ENCODE measurements at regions not wholly inside any gene's neighbourhood (a gene's known extent, or its start where the extent isn't known, plus 50 kb on each side); places are given as distances from the start of the nearest gene placed in this dataset.

DNA sequence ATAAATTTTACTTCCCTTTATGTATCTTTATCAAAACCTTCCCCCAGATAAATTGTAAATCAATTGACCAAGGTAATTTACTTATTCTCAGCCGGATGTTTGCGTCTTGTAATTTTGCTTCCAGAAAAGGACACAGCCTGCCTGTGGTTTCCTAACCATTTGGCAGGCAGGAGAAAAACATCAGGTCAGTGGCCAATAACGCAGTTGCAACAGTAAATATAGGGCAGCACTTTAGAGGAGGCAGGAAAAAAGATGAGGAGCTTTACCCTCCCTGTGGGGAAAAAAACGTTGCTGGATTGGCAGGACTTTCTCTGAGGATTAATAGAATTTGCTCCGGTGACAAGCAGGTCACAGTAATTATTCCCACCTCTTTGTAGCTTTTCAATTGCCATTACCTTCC lies 2618.1 kb downstream of the ARAP2 start:
- DNase-seq, result no peak
- Mint-ChIP-seq H3K36me3 (no peaks in the 10 kb centered on the region), H3K4me3 (no peak overlapping the region), H3K4me1 (no peaks in the 10 kb centered on the region), H3K27me3 (no peaks in the 10 kb centered on the region), H3K27ac (no peak overlapping the region), H3K9me3 (peaks cover 20 to 26% (median 23%) of the 10 kb centered on the region in 3 donors)
- Histone ChIP-seq H3K27ac (ENCODE audit: low read length) (no peak overlapping the region), H3K9me3 (peaks cover 3% of the 10 kb centered on the region), H3K4me1 (ENCODE audit: control insufficient read depth in 1 of 2, extremely low read depth in 1 of 2, insufficient read depth in 2 of 2, low read length in 2 of 2) (no peaks in the 10 kb centered on the region), H3K4me3 (ENCODE audit: control insufficient read depth in 1 of 2, extremely low read depth in 1 of 2, low read length in 1 of 2) (no peak overlapping the region), H3K27me3 (replicated peaks in 1 of 2; ENCODE audit: control insufficient read depth in 2 of 2, extremely low read depth in 1 of 2, insufficient read depth in 2 of 2, low read length in 1 of 2) (no peaks in the 10 kb centered on the region), H3K36me3 (ENCODE audit: control insufficient read depth in 2 of 2, extremely low read depth in 1 of 2, insufficient read depth in 1 of 2, low read length in 1 of 2) (no peaks in the 10 kb centered on the region)
- no peak for ATAC-seq (replicated peaks in 1 of 4)
- ChIA-PET POLR2A (no interaction called here), CTCF (no interaction called here)
- 57% methylated on average over 3 of the region's 5 CpGs for WGBS (ENCODE audit: insufficient coverage)

DNA sequence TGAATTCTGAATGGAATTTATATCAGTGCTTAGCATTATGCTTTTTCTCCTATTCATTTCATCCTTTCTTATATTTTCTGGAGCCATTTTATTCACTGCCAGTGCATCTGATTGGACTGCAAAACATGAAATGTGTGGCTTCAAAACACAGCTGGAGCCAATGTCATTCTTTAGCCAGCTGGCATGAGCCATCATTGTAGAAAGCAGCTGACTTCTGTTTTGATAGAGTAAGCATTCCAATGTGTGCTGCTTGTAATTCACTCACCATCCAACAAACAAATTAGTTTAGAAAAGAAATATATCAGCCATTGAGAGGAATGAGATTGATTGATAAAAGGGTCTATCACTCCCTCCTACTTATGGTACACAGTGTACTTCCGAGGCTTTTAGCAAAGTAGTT lies 2616.0 kb downstream of the ARAP2 start:
- ATAC-seq (replicated peaks in 1 of 4) (no peak), DNase-seq (no peak)
- Mint-ChIP-seq H3K27ac (no peak overlapping the region), H3K4me3 (no peak overlapping the region), H3K4me1 (no peaks in the 10 kb centered on the region), H3K36me3 (no peaks in the 10 kb centered on the region), H3K9me3 (peaks cover 22 to 25% (median 23%) of the 10 kb centered on the region in 3 donors), H3K27me3 (no peaks in the 10 kb centered on the region)
- no peaks in the 10 kb centered on the region for H3K27me3 ChIP-seq (replicated peaks in 1 of 2; ENCODE audit: control insufficient read depth in 2 of 2, extremely low read depth in 1 of 2, insufficient read depth in 2 of 2, low read length in 1 of 2)
- no peaks in the 10 kb centered on the region for H3K36me3 ChIP-seq (ENCODE audit: control insufficient read depth in 2 of 2, extremely low read depth in 1 of 2, insufficient read depth in 1 of 2, low read length in 1 of 2)
- 83% methylated on average over 1 of the region's 1 CpG for whole genome bisulfite sequencing (ENCODE audit: insufficient coverage)
- no peaks in the 10 kb centered on the region for H3K4me1 ChIP-seq (ENCODE audit: control insufficient read depth in 1 of 2, extremely low read depth in 1 of 2, insufficient read depth in 2 of 2, low read length in 2 of 2)
- H3K27ac ChIP-seq (ENCODE audit: low read length), result no peak overlapping the region
- no peak overlapping the region for H3K4me3 ChIP-seq (ENCODE audit: control insufficient read depth in 1 of 2, extremely low read depth in 1 of 2, low read length in 1 of 2)
- ChIA-PET CTCF (no interaction called here), POLR2A (no interaction called here)
- no peaks in the 10 kb centered on the region for H3K9me3 ChIP-seq

DNA sequence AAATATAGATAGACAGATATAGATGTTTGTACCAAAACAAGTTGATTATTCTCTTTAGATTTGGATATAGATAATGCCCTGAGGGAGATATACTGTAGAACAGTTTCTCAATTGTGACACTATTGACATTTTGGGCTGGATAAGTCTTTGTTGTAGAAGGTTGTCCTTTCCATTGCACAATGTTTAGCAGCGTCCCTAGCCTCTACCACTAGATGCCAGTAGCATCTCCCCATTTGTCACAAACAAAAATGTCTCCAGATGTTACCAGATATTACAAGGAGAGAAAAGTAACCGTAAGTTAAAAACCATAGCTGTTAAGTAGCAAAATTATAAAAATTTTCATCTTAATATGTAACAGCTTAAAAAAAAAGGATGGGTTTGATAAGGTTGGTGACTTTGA lies 2595.3 kb downstream of the ARAP2 start:
- DNase-seq (no peak), ATAC-seq (replicated peaks in 1 of 4) (no peak)
- H3K4me1 Mint-ChIP-seq, result no peaks in the 10 kb centered on the region
- no peaks in the 10 kb centered on the region for H3K36me3 Mint-ChIP-seq
- Histone ChIP-seq H3K27me3 (replicated peaks in 1 of 2; ENCODE audit: control insufficient read depth in 2 of 2, extremely low read depth in 1 of 2, insufficient read depth in 2 of 2, low read length in 1 of 2) (no peaks in the 10 kb centered on the region), H3K9me3 (no peaks in the 10 kb centered on the region), H3K4me1 (ENCODE audit: control insufficient read depth in 1 of 2, extremely low read depth in 1 of 2, insufficient read depth in 2 of 2, low read length in 2 of 2) (no peaks in the 10 kb centered on the region), H3K4me3 (ENCODE audit: control insufficient read depth in 1 of 2, extremely low read depth in 1 of 2, low read length in 1 of 2) (no peak overlapping the region), H3K27ac (ENCODE audit: low read length) (no peak overlapping the region), H3K36me3 (ENCODE audit: control insufficient read depth in 2 of 2, extremely low read depth in 1 of 2, insufficient read depth in 1 of 2, low read length in 1 of 2) (no peaks in the 10 kb centered on the region)
- no peak overlapping the region for H3K4me3 Mint-ChIP-seq
- no peaks in the 10 kb centered on the region for H3K27me3 Mint-ChIP-seq
- CTCF ChIA-PET, result no interaction called here
- no CpG with 5 or more reads among the region's 2 CpGs for WGBS (ENCODE audit: insufficient coverage)
- H3K27ac Mint-ChIP-seq, result no peak overlapping the region
- POLR2A ChIA-PET, result interaction anchor here in 1 of 2 donors (0.6 kb wide), 1 partner anchor 73 kb away, joined by 3 read pairs; no protein-coding TSS in a partner anchor
- H3K9me3 Mint-ChIP-seq, result peaks cover 13 to 29% (median 20%) of the 10 kb centered on the region in 3 donors

DNA sequence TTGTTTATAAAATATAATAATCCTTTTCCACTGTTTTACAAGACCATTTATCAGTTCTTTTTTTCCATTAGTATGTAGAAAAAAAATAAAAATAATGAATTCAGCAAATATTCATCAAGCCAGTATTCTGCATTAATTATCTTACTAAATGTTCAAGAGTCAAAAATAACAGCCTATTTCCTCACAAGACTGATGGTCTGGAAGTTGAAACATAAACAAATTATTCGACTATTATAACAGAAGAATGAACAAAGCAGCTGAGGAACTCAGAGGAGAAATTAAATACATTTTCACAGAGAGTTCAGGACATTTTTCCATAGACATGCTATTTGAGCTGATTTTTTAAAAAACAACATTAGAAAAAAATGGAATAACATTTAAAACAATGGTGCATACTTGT lies 2594.8 kb downstream of the ARAP2 start:
- no peaks in the 10 kb centered on the region for H3K27me3 Mint-ChIP-seq
- Histone ChIP-seq H3K27me3 (replicated peaks in 1 of 2; ENCODE audit: control insufficient read depth in 2 of 2, extremely low read depth in 1 of 2, insufficient read depth in 2 of 2, low read length in 1 of 2) (no peaks in the 10 kb centered on the region), H3K27ac (ENCODE audit: low read length) (no peak overlapping the region), H3K4me3 (ENCODE audit: control insufficient read depth in 1 of 2, extremely low read depth in 1 of 2, low read length in 1 of 2) (no peak overlapping the region), H3K4me1 (ENCODE audit: control insufficient read depth in 1 of 2, extremely low read depth in 1 of 2, insufficient read depth in 2 of 2, low read length in 2 of 2) (no peaks in the 10 kb centered on the region), H3K36me3 (ENCODE audit: control insufficient read depth in 2 of 2, extremely low read depth in 1 of 2, insufficient read depth in 1 of 2, low read length in 1 of 2) (no peaks in the 10 kb centered on the region), H3K9me3 (no peaks in the 10 kb centered on the region)
- H3K4me3 Mint-ChIP-seq, result no peak overlapping the region
- no peaks in the 10 kb centered on the region for H3K36me3 Mint-ChIP-seq
- H3K27ac Mint-ChIP-seq, result no peak overlapping the region
- DNase-seq (no peak), ATAC-seq (replicated peaks in 1 of 4) (no peak)
- POLR2A ChIA-PET, result no interaction called here
- no peaks in the 10 kb centered on the region for H3K4me1 Mint-ChIP-seq
- CTCF ChIA-PET, result no interaction called here
- no CpG with 5 or more reads among the region's 1 CpG for WGBS (ENCODE audit: insufficient coverage)
- peaks cover 13 to 28% (median 20%) of the 10 kb centered on the region in 3 donors for H3K9me3 Mint-ChIP-seq

DNA sequence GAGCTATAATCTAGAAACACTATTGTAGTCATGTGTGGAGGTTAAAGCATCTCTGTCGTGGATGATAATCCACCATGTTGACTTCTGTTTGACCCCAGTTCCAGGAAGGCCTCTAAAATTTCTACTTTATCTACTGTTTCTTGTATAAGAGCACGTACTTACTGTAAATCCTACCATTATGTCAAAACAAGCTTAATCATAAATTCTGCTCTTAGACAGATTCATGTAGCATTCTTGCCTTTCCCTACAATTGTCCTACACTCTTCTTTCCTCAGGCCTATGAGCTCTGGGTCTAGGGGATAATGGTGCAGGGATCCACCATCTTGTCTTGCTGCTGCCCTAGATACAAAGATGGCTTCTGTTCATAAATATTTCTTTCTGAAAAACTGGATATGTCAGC lies 2594.3 kb downstream of the ARAP2 start:
- no peaks in the 10 kb centered on the region for H3K4me1 ChIP-seq (ENCODE audit: control insufficient read depth in 1 of 2, extremely low read depth in 1 of 2, insufficient read depth in 2 of 2, low read length in 2 of 2)
- POLR2A ChIA-PET, result no interaction called here
- Mint-ChIP-seq H3K27me3 (no peaks in the 10 kb centered on the region), H3K36me3 (no peaks in the 10 kb centered on the region), H3K4me3 (no peak overlapping the region), H3K9me3 (peaks cover 13 to 26% (median 20%) of the 10 kb centered on the region in 3 donors), H3K4me1 (no peaks in the 10 kb centered on the region), H3K27ac (no peak overlapping the region)
- H3K4me3 ChIP-seq (ENCODE audit: control insufficient read depth in 1 of 2, extremely low read depth in 1 of 2, low read length in 1 of 2), result no peak overlapping the region
- no peaks in the 10 kb centered on the region for H3K36me3 ChIP-seq (ENCODE audit: control insufficient read depth in 2 of 2, extremely low read depth in 1 of 2, insufficient read depth in 1 of 2, low read length in 1 of 2)
- ATAC-seq (replicated peaks in 1 of 4), result no peak
- no peaks in the 10 kb centered on the region for H3K27me3 ChIP-seq (replicated peaks in 1 of 2; ENCODE audit: control insufficient read depth in 2 of 2, extremely low read depth in 1 of 2, insufficient read depth in 2 of 2, low read length in 1 of 2)
- no peak for DNase-seq
- H3K9me3 ChIP-seq, result no peaks in the 10 kb centered on the region
- WGBS (ENCODE audit: insufficient coverage), result no CpG with 5 or more reads among the region's 2 CpGs
- CTCF ChIA-PET, result no interaction called here
- no peak overlapping the region for H3K27ac ChIP-seq (ENCODE audit: low read length)

DNA sequence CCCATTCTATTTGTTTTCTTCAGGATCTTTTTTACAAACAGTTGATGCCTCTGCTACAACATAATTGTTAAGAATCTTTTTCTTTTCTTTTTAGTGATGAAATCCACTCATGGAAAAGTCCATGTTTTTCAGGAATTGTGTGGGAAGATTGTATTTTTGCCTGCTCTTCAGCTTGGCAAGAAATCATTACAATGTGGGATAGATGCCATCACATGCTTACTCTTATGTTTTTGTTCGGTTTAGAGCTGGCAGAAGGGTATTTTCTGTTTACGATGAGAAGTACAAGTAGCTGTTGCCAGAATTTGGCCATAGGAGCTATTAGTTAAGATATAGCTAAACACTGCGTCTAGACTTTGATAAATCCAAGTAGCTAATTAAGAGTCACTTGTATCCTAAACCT lies 2585.3 kb downstream of the ARAP2 start:
- 87% methylated on average over 3 of the region's 3 CpGs for WGBS (ENCODE audit: insufficient coverage)
- H3K9me3 Mint-ChIP-seq, result peaks cover 9 to 28% (median 16%) of the 10 kb centered on the region in 3 donors
- no peaks in the 10 kb centered on the region for H3K4me1 Mint-ChIP-seq
- H3K4me3 Mint-ChIP-seq, result no peak overlapping the region
- ChIA-PET POLR2A (interaction anchor here in 1 of 2 donors (0.7 kb wide), 1 partner anchor 271 kb away, joined by 7 read pairs; no protein-coding TSS in a partner anchor), CTCF (no interaction called here)
- DNase-seq (no peak), ATAC-seq (replicated peaks in 1 of 4) (no peak)
- no peak overlapping the region for H3K4me3 ChIP-seq (ENCODE audit: control insufficient read depth in 1 of 2, extremely low read depth in 1 of 2, low read length in 1 of 2)
- no peaks in the 10 kb centered on the region for H3K36me3 ChIP-seq (ENCODE audit: control insufficient read depth in 2 of 2, extremely low read depth in 1 of 2, insufficient read depth in 1 of 2, low read length in 1 of 2)
- no peak overlapping the region for H3K27ac Mint-ChIP-seq
- H3K36me3 Mint-ChIP-seq, result no peaks in the 10 kb centered on the region
- H3K27me3 ChIP-seq (replicated peaks in 1 of 2; ENCODE audit: control insufficient read depth in 2 of 2, extremely low read depth in 1 of 2, insufficient read depth in 2 of 2, low read length in 1 of 2), result no peaks in the 10 kb centered on the region
- no peaks in the 10 kb centered on the region for H3K27me3 Mint-ChIP-seq
- no peaks in the 10 kb centered on the region for H3K9me3 ChIP-seq
- H3K4me1 ChIP-seq (ENCODE audit: control insufficient read depth in 1 of 2, extremely low read depth in 1 of 2, insufficient read depth in 2 of 2, low read length in 2 of 2), result no peaks in the 10 kb centered on the region
- no peak overlapping the region for H3K27ac ChIP-seq (ENCODE audit: low read length)

DNA sequence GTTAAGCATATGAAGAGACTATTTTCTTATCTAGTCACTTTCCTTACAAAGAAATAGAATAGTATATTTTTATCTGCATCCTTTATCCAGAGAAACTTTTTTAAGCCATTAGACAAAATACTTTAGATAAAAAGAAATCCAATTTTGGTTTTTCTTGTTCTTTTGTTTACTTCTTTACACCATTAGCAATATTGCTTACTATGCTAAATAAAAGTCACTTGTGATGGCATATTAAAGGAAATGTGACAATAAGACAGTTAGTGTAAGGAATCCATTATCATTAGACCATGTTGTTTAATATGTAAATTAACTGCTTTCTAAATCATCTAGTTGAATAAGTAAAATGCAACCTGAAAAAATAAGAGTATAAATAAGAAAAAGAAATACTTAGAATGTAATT lies 2582.7 kb downstream of the ARAP2 start:
- Mint-ChIP-seq H3K36me3 (no peaks in the 10 kb centered on the region), H3K27me3 (no peaks in the 10 kb centered on the region), H3K9me3 (peaks cover 21 to 48% (median 22%) of the 10 kb centered on the region in 3 donors), H3K27ac (no peak overlapping the region), H3K4me1 (no peaks in the 10 kb centered on the region), H3K4me3 (no peak overlapping the region)
- Histone ChIP-seq H3K4me1 (ENCODE audit: control insufficient read depth in 1 of 2, extremely low read depth in 1 of 2, insufficient read depth in 2 of 2, low read length in 2 of 2) (no peaks in the 10 kb centered on the region), H3K4me3 (ENCODE audit: control insufficient read depth in 1 of 2, extremely low read depth in 1 of 2, low read length in 1 of 2) (no peak overlapping the region), H3K36me3 (ENCODE audit: control insufficient read depth in 2 of 2, extremely low read depth in 1 of 2, insufficient read depth in 1 of 2, low read length in 1 of 2) (no peaks in the 10 kb centered on the region), H3K9me3 (no peaks in the 10 kb centered on the region), H3K27ac (ENCODE audit: low read length) (no peak overlapping the region), H3K27me3 (replicated peaks in 1 of 2; ENCODE audit: control insufficient read depth in 2 of 2, extremely low read depth in 1 of 2, insufficient read depth in 2 of 2, low read length in 1 of 2) (no peaks in the 10 kb centered on the region)
- ChIA-PET POLR2A (no interaction called here), CTCF (no interaction called here)
- DNase-seq, result no peak
- ATAC-seq (replicated peaks in 1 of 4), result no peak
